ENCODE measurements at regions not wholly inside any gene's neighbourhood (a gene's known extent, or its start where the extent isn't known, plus 50 kb on each side); places are given as distances from the start of the nearest gene placed in this dataset.

DNA sequence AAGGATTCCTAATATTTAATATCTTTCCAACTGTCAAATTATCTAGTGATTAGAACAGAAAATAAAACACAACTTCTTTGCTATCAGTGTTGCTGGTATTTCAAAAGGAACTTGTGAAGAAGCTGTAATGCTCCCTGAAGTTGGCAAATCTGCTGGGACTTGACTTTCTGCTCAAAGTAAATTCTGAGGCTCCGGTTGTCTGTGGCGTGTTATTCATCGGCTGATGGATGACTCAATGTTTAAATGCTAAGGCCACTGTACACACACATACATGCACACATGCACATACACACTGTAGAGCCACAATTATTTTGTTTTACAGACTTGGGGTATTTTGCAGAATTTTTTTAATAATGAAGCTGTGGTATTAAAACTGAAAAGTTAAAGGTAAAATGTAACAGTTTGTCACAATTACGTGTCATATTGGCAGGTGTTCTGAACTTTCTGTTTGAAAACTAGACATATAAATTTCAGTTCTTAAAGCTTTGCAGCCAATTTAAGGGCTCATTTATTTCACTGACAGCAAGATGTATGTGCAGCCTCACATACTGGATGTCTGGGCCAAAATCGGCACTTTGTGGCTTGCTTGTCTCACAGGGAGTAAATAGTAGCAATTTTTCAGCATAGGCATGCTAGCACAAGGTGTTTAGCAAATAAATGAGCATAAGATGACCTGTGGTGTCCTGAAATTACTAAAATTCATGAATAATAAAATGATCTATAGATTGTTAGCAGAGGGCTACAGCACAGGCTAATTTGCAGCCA lies 1691.7 kb upstream of the PCDH20 start:
- no peak for TF ChIP-seq POLR2A (IDR thresholded peaks at IDR 0.05)
- TF ChIP-seq, protein P1, sequence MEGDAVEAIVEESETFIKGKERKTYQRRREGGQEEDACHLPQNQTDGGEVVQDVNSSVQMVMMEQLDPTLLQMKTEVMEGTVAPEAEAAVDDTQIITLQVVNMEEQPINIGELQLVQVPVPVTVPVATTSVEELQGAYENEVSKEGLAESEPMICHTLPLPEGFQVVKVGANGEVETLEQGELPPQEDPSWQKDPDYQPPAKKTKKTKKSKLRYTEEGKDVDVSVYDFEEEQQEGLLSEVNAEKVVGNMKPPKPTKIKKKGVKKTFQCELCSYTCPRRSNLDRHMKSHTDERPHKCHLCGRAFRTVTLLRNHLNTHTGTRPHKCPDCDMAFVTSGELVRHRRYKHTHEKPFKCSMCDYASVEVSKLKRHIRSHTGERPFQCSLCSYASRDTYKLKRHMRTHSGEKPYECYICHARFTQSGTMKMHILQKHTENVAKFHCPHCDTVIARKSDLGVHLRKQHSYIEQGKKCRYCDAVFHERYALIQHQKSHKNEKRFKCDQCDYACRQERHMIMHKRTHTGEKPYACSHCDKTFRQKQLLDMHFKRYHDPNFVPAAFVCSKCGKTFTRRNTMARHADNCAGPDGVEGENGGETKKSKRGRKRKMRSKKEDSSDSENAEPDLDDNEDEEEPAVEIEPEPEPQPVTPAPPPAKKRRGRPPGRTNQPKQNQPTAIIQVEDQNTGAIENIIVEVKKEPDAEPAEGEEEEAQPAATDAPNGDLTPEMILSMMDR (IDR thresholded peaks at IDR 0.05) = no peak
- 44 to 56% (median 47%) methylated on average over 5 of the region's 5 CpGs for WGBS, 4 donors
- no peak overlapping the region for H3K4me3 ChIP-seq

GRCh38 chr13:63094717-63095116 lies 1679.1 kb upstream of the PCDH20 start:
- Histone ChIP-seq H3K4me3 (no peak overlapping the region), H3K9me3 (replicated peaks in 1 of 3) (no peaks in the 10 kb centered on the region), H3K27ac (no peak overlapping the region), H3K4me1 (replicated peaks in 1 of 2) (no peaks in the 10 kb centered on the region), H3K36me3 (replicated peaks in 1 of 2) (no peaks in the 10 kb centered on the region), H3K27me3 (no peaks in the 10 kb centered on the region)
- DNase-seq = no peak
- WGBS, 4 donors = 73 to 85% (median 76%) methylated on average over 1 of the region's 1 CpG
- intact Hi-C loops (cut with DNase I) = no loop called here
- TF ChIP-seq POLR2A (IDR thresholded peaks at IDR 0.05) = no peak
- TF ChIP-seq, protein P1 (IDR thresholded peaks at IDR 0.05) = no peak

More for the DNA sequence above, 1691.7 kb upstream of the PCDH20 start:
- intact Hi-C loops (cut with DNase I) = no loop called here
- H3K36me3 ChIP-seq (replicated peaks in 1 of 2) = no peaks in the 10 kb centered on the region
- no peaks in the 10 kb centered on the region for H3K27me3 ChIP-seq
- no peaks in the 10 kb centered on the region for H3K4me1 ChIP-seq (replicated peaks in 1 of 2)
- no peak overlapping the region for H3K27ac ChIP-seq
- H3K9me3 ChIP-seq (replicated peaks in 1 of 3) = no peaks in the 10 kb centered on the region
- DNase-seq = no peak

- Histone ChIP-seq H3K36me3 (replicated peaks in 1 of 2) (no peaks in the 10 kb centered on the region), H3K27me3 (no peaks in the 10 kb centered on the region), H3K9me3 (replicated peaks in 1 of 3) (no peaks in the 10 kb centered on the region), H3K27ac (no peak overlapping the region), H3K4me1 (replicated peaks in 1 of 2) (no peaks in the 10 kb centered on the region), H3K4me3 (no peak overlapping the region)
- intact Hi-C loops (cut with DNase I) = no loop called here
- no peak for TF ChIP-seq POLR2A (IDR thresholded peaks at IDR 0.05)
- TF ChIP-seq, protein P1 (IDR thresholded peaks at IDR 0.05) = no peak
- DNase-seq = no peak
These were observed 1678.3 kb upstream of the PCDH20 start for GRCh38 chr13:63093907-63094469.

DNA sequence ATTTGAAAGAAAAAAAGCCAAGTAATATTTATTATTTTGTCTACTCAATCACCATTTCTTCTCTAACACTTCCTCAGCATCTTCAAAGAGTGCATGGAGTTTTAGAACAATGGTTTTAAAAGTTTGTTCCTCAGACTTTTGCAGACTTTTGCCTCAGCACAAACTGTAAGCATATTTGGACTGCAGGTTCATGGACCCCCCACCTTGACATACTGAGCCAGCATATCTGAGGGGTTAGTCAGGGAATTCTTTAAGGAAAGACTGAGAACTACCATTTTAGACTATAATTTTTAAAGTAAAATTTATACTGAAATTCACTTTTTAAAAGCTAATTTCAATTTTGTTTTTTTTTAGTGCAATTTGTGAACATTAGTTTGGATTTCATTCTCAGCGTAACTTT lies 1676.8 kb upstream of the PCDH20 start:
- Histone ChIP-seq H3K27me3 (no peaks in the 10 kb centered on the region), H3K4me3 (no peak overlapping the region), H3K36me3 (replicated peaks in 1 of 2) (no peaks in the 10 kb centered on the region), H3K27ac (no peak overlapping the region), H3K4me1 (replicated peaks in 1 of 2) (no peaks in the 10 kb centered on the region), H3K9me3 (replicated peaks in 1 of 3) (no peaks in the 10 kb centered on the region)
- WGBS, 4 donors = 86 to 98% (median 94%) methylated on average over 1 of the region's 1 CpG
- DNase-seq = no peak
- intact Hi-C loops (cut with DNase I) = no loop called here
- TF ChIP-seq, protein P1 (IDR thresholded peaks at IDR 0.05) = no peak
- no peak for TF ChIP-seq POLR2A (IDR thresholded peaks at IDR 0.05)
